ENCODE measurements at regions not wholly inside any gene's neighbourhood (a gene's known extent, or its start where the extent isn't known, plus 50 kb on each side); places are given as distances from the start of the nearest gene placed in this dataset.

- TF ChIP-seq PRDM15 (CRISPR knock-in tag; IDR thresholded peaks at IDR 0.05) (no peak), CBFB (CRISPR knock-in tag; IDR thresholded peaks at IDR 0.05; ENCODE audit: low read depth) (no peak), NR2C2 (CRISPR knock-in tag; IDR thresholded peaks at IDR 0.05) (no peak), ZSCAN18 (CRISPR knock-in tag; IDR thresholded peaks at IDR 0.05) (no peak), JAZF1 (CRISPR knock-in tag; IDR thresholded peaks at IDR 0.05) (no peak), IRF1 (CRISPR knock-in tag; IDR thresholded peaks at IDR 0.05) (no peak), NR3C1 (CRISPR knock-in tag; conservative IDR thresholded peaks at IDR 0.05; ENCODE audit: low read depth) (no peak), ZNF232 (CRISPR knock-in tag; IDR thresholded peaks at IDR 0.05) (no peak), ZBTB43 (CRISPR knock-in tag; IDR thresholded peaks at IDR 0.05) (no peak)
Observed at GRCh38 chr2:151159109-151159662, 102.5 kb downstream of the RBM43 start (continued).

GRCh38 chr2:151157000-151157735 lies 104.5 kb downstream of the RBM43 start:
- H3K27me3 Mint-ChIP-seq (ENCODE audit: low read depth), result no peaks in the 10 kb centered on the region
- no peak overlapping the region for H3K27ac Mint-ChIP-seq
- H3K9me3 Mint-ChIP-seq, result no peaks in the 10 kb centered on the region
- TF ChIP-seq IRF2 (CRISPR knock-in tag; IDR thresholded peaks at IDR 0.05; ENCODE audit: borderline replicate concordance, low read depth) (no peak), IRF1 (CRISPR knock-in tag; IDR thresholded peaks at IDR 0.05) (no peak), SP1 (CRISPR knock-in tag; conservative IDR thresholded peaks at IDR 0.05) (no peak), SMAD3 (CRISPR knock-in tag; IDR thresholded peaks at IDR 0.05; ENCODE audit: borderline replicate concordance) (no peak), NFATC4 (CRISPR knock-in tag; IDR thresholded peaks at IDR 0.05) (no peak), CREM (CRISPR knock-in tag; IDR thresholded peaks at IDR 0.05) (no peak), NFYB (CRISPR knock-in tag; conservative IDR thresholded peaks at IDR 0.05; ENCODE audit: low read depth) (no peak), ARID4B (CRISPR knock-in tag; IDR thresholded peaks at IDR 0.05; ENCODE audit: borderline replicate concordance) (no peak), ZNF219 (CRISPR knock-in tag; IDR thresholded peaks at IDR 0.05; ENCODE audit: borderline replicate concordance) (no peak), CDX4 (CRISPR knock-in tag; IDR thresholded peaks at IDR 0.05; ENCODE audit: borderline replicate concordance) (no peak), MLX (CRISPR knock-in tag; IDR thresholded peaks at IDR 0.05) (no peak)
- CTCF ChIA-PET, result interaction anchor here (1.6 kb wide), 2 partner anchors 82 to 105 kb away, joined by 3 to 5 read pairs; no protein-coding TSS in a partner anchor
- no peak overlapping the region for H3K4me3 Mint-ChIP-seq
- H3K4me1 Mint-ChIP-seq, result peaks cover 25% of the 10 kb centered on the region
- POLR2A ChIA-PET, result no interaction called here
- ATAC-seq, result no peak
- no peaks in the 10 kb centered on the region for H3K36me3 Mint-ChIP-seq
- no peak for DNase-seq (ENCODE audit: low spot score)

Measured in WTC11 (cell line).